ENCODE measurements at regions not wholly inside any gene's neighbourhood (a gene's known extent, or its start where the extent isn't known, plus 50 kb on each side); places are given as distances from the start of the nearest gene placed in this dataset.

DNA sequence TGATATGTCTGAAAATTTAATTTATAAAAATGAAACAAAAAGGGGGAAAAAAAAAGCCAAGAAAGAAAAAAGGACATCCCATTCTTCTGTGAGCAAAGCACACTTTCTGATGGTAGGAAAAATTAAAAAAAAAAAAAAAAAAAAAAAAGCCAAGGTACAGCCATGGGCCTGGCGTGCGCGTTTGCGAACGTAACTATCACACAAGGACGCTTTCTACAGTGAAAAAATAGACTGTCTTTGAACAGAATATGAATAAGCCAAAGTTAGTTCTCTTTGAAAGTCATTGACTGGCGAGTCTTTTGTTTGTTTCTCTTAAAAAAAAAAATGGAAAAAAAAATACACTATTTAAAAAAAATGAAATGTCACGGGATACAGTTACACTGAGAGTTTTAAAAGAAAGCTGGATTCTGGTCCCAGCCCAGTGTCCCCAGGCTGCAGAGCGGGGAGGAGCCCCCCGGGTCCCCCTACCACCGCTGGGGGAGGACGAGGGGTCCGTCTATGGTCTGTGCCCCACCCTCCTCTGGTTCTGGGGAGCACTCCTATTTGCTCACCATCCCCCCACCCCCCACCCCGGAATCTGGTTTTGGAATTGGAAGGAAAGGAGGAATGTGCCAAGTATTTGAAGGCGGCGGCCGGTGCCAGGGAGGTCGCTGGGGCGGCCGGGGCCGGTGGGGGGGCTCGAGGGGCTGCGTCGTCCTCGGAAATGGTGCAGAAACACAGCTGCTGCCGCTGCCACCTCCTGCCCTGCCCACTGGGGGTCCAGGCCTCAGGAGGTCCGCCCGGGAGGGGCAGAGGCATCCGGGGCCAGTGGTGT is 134.5 kb downstream of the PTPRS start:
- no peak for TF ChIP-seq EZH2 (IDR thresholded peaks at IDR 0.05; ENCODE audit: low read length, unreplicated experiment)
- TF ChIP-seq, protein P1, sequence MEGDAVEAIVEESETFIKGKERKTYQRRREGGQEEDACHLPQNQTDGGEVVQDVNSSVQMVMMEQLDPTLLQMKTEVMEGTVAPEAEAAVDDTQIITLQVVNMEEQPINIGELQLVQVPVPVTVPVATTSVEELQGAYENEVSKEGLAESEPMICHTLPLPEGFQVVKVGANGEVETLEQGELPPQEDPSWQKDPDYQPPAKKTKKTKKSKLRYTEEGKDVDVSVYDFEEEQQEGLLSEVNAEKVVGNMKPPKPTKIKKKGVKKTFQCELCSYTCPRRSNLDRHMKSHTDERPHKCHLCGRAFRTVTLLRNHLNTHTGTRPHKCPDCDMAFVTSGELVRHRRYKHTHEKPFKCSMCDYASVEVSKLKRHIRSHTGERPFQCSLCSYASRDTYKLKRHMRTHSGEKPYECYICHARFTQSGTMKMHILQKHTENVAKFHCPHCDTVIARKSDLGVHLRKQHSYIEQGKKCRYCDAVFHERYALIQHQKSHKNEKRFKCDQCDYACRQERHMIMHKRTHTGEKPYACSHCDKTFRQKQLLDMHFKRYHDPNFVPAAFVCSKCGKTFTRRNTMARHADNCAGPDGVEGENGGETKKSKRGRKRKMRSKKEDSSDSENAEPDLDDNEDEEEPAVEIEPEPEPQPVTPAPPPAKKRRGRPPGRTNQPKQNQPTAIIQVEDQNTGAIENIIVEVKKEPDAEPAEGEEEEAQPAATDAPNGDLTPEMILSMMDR (conservative IDR thresholded peaks at IDR 0.05; ENCODE audit: low read depth, low read length), result no peak
- TF ChIP-seq EZH2phosphoT487 (IDR thresholded peaks at IDR 0.05; ENCODE audit: borderline replicate concordance, low read length), result no peak

Measured in PC-3 (cell line).